ENCODE measurements at regions not wholly inside any gene's neighbourhood (a gene's known extent, or its start where the extent isn't known, plus 50 kb on each side); places are given as distances from the start of the nearest gene placed in this dataset.

DNA sequence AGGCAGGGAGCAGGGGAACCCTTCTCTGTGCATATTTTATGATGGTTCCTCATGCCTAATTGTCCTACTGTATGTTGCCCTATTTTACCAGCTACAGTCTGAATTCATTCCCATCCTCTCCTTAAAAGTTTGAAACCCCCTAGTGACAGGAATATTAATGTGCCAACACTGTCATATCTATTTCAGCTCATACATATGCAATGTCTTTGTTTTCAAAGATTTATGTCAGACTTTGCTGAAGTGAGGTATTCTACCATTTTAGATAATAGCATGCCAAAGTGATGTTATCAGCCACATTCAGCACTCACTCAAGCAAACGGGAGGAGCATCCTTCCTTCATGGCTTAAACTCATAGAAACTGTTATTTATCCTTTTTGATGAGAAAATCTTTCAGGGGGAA, 696.5 kb downstream of the NR2F1-AS1 start:
- Histone ChIP-seq H3K9me2 (replicated peaks; ENCODE audit: control insufficient read depth, low read length) (no peaks in the 10 kb centered on the region), H3K4me3 (ENCODE audit: low read length) (no peak overlapping the region), H3K79me2 (ENCODE audit: control insufficient read depth, low read length) (no peaks in the 10 kb centered on the region), H3K4me2 (ENCODE audit: low read length) (no peak overlapping the region), H3K27me3 (ENCODE audit: control insufficient read depth, low read length) (no peaks in the 10 kb centered on the region), H3K4me1 (ENCODE audit: control insufficient read depth, low read length) (no peaks in the 10 kb centered on the region), H3K36me3 (ENCODE audit: control insufficient read depth, low read length) (no peaks in the 10 kb centered on the region), H3F3A (ENCODE audit: control insufficient read depth, insufficient read depth) (no peaks in the 10 kb centered on the region), H4K20me1 (ENCODE audit: control insufficient read depth, insufficient read depth, low read depth, low read length) (no peaks in the 10 kb centered on the region), H3K27ac (ENCODE audit: low read depth, low read length) (no peak overlapping the region), H3K9me3 (ENCODE audit: control insufficient read depth, insufficient read depth, low read length) (no peaks in the 10 kb centered on the region)
- TF ChIP-seq CTCF (IDR thresholded peaks at IDR 0.05; ENCODE audit: low read depth, low read length, poor library complexity, severe bottlenecking) (no peak), EZH2phosphoT487 (IDR thresholded peaks at IDR 0.05; ENCODE audit: borderline replicate concordance, low read length) (no peak)

DNA sequence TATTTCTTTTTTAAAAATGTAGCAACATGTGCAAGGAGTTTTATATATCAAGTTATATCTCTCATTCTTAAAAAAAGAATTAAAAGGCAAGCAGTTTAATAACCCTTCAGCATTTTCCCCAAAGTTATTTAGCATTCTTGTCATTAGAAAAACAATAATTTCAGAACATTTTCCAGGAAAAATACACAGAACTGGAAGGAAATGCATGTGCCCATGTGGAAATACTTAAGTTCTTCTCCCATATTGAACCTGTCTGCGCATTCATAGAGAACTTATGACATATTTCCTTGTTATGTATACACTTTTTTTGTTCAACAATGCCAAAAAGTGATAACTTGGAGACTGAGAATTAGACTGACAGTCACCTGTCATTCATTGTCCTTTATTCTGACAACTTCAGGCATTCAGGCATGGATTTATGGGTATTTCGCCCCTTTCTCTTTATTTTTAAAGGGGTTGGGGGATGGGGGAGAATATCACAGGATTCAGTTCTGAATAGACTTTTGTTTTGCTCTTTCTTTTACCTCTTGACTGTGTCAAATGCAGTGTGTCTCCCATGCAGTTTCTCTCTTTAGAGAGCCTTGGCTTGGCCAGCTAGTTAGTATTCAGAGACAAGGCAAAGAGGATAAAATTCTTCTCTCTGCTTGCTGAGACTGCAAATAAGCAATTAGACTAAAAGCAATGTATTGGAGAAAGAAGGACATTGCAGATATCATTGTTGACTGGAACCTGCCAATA, 701.0 kb downstream of the NR2F1-AS1 start:
- no peak overlapping the region for H3K27ac ChIP-seq (ENCODE audit: low read depth, low read length)
- no peaks in the 10 kb centered on the region for H3F3A ChIP-seq (ENCODE audit: control insufficient read depth, insufficient read depth)
- H3K9me3 ChIP-seq (ENCODE audit: control insufficient read depth, insufficient read depth, low read length), result peaks cover 5% of the 10 kb centered on the region; the same call in 1 of the 2 replicates
- no peaks in the 10 kb centered on the region for H3K4me1 ChIP-seq (ENCODE audit: control insufficient read depth, low read length)
- H3K9me2 ChIP-seq (replicated peaks; ENCODE audit: control insufficient read depth, low read length), result no peaks in the 10 kb centered on the region
- no peaks in the 10 kb centered on the region for H3K27me3 ChIP-seq (ENCODE audit: control insufficient read depth, low read length)
- H3K36me3 ChIP-seq (ENCODE audit: control insufficient read depth, low read length), result no peaks in the 10 kb centered on the region
- H4K20me1 ChIP-seq (ENCODE audit: control insufficient read depth, insufficient read depth, low read depth, low read length), result no peaks in the 10 kb centered on the region
- H3K4me2 ChIP-seq (ENCODE audit: low read length), result no peak overlapping the region
- TF ChIP-seq EZH2phosphoT487 (IDR thresholded peaks at IDR 0.05; ENCODE audit: borderline replicate concordance, low read length) (no peak), CTCF (IDR thresholded peaks at IDR 0.05; ENCODE audit: low read depth, low read length, poor library complexity, severe bottlenecking) (no peak)
- no peaks in the 10 kb centered on the region for H3K79me2 ChIP-seq (ENCODE audit: control insufficient read depth, low read length)
- no peak overlapping the region for H3K4me3 ChIP-seq (ENCODE audit: low read length)

DNA sequence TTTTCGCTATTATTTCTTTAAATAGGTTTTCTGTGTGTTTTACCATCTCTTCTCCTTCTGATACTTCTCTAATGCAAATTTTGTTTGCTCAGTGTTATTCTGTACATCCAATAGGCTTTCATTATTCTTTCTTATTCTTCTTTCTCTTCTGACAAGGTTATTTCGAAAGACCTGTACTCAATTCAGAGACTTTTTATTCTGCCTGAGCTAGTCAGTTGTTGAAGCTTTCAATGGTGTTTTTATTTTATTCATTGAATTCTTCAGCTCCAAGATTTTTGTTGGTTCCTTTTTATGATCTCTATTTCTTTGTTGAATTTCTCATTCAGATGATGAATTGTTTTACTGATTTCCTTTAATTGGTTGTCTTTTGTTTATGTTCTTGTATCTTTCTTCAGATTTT, 706.2 kb downstream of the NR2F1-AS1 start:
- no peaks in the 10 kb centered on the region for H4K20me1 ChIP-seq (ENCODE audit: control insufficient read depth, insufficient read depth, low read depth, low read length)
- no peaks in the 10 kb centered on the region for H3F3A ChIP-seq (ENCODE audit: control insufficient read depth, insufficient read depth)
- H3K4me2 ChIP-seq (ENCODE audit: low read length), result no peak overlapping the region
- H3K9me3 ChIP-seq (ENCODE audit: control insufficient read depth, insufficient read depth, low read length), result peaks cover 5% of the 10 kb centered on the region; the same call in 1 of the 2 replicates
- H3K79me2 ChIP-seq (ENCODE audit: control insufficient read depth, low read length), result no peaks in the 10 kb centered on the region
- TF ChIP-seq CTCF (IDR thresholded peaks at IDR 0.05; ENCODE audit: low read depth, low read length, poor library complexity, severe bottlenecking) (no peak), EZH2phosphoT487 (IDR thresholded peaks at IDR 0.05; ENCODE audit: borderline replicate concordance, low read length) (no peak)
- no peaks in the 10 kb centered on the region for H3K27me3 ChIP-seq (ENCODE audit: control insufficient read depth, low read length)
- no peaks in the 10 kb centered on the region for H3K9me2 ChIP-seq (replicated peaks; ENCODE audit: control insufficient read depth, low read length)
- H3K4me3 ChIP-seq (ENCODE audit: low read length), result no peak overlapping the region
- no peaks in the 10 kb centered on the region for H3K4me1 ChIP-seq (ENCODE audit: control insufficient read depth, low read length)
- H3K36me3 ChIP-seq (ENCODE audit: control insufficient read depth, low read length), result no peaks in the 10 kb centered on the region
- no peak overlapping the region for H3K27ac ChIP-seq (ENCODE audit: low read depth, low read length)

All from DOHH2 (cell line).